CD4-positive, alpha-beta T cell treated with Interleukin-4 for 4 hours (primary cell): ENCODE measurements at regions not wholly inside any gene's neighbourhood (a gene's known extent, or its start where the extent isn't known, plus 50 kb on each side); places are given as distances from the start of the nearest gene placed in this dataset.

Experiments
- DNase-seq: peaks from one replicate; pipeline ENCODE4 v3.0.0-alpha.2; 2020

- DNase-seq, result no peak
Measured at GRCh38 chr20:56841346-56841908, 212.3 kb downstream of the TFAP2C start.

- DNase-seq, result no peak
Measured at GRCh38 chr20:56842056-56842455, 212.9 kb downstream of the TFAP2C start.

GRCh38 chr20:56843386-56843785 is 214.3 kb downstream of the TFAP2C start:
- no peak for DNase-seq

GRCh38 chr20:56843817-56844216 is 214.7 kb downstream of the TFAP2C start:
- DNase-seq, result no peak

DNA sequence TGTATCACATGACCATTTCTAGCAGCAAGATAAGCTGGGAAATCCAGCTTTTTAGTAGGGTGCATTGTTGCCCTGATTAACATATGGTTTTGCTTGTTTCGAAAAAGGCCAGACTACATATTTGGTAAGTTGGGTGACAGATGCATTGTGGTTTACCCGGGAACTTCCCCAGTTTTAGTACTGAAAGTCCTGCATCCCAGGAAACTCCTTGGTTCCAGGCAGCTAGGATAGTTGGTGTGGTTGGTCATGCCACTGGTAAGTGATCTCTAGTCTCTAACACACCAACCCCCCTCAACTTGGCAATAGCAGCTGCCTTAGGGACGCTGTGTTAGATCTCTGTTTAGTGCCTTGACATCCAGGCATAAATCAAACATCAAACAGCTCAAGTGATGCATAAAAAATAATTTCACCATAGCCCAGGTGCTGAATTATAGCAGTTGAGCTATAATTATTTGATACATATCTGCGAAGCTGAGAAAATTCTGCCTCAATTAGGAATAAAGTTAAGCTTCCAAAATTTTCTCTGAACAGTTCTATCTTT is 216.5 kb downstream of the TFAP2C start:
- DNase-seq, result no peak

DNA sequence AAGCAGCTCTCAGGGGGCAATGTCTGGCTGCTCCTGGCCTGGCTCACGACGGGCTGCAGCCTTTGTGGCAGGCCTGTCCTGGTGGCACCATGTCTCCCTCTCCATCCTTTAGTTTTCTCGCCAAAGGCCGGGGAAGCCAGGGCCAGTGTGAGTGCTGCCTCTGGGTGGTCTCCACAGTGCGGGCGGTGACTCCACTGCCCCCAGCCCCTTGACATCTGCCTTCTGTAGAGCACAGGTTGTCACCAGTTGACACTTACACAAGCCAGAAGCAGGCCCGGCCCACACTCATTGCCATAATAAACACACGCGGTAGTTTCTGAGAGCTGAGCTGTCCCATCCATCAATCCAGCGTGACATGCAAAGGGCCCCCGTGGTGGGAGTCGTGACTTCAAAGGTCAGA is 219.5 kb downstream of the TFAP2C start:
- no peak for DNase-seq

DNA sequence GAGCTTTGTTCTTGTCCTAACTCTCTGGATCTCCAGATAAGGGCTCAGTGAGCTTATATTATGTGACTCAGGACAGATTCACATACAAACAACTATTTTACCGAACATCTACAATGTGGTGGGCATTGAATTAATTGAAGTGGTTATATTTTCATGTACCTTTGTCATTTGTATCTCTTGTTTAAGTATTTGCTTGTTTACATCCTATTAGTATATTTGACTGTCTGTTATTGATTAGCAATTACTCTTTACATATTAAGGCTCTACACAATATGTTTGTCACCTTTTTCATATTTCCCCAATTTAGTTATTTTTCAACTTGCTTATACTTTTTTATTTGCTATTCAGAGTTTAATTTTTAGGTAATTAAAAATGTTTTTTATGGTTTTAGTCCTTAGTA is 222.4 kb downstream of the TFAP2C start:
- DNase-seq, result no peak

DNA sequence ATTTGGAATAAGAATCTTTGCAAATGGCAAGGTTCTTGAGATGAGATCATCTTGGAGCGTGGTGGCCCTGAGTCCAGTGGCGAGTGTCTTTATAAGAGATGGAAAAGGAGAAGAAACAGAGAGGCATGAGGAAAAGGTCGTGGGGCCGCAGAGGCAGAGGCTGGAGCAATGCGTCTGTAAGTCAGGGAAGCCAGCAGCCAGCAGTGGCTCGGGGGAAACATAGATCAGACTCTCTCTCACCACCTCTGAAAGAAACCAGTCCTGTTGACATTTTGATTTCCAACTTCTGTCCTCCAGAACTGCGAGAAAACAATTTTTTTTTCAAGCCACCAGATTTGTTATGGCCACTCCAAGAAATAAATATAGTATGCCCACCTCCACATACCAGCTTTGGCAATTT is 226.6 kb downstream of the TFAP2C start:
- no peak for DNase-seq

DNA sequence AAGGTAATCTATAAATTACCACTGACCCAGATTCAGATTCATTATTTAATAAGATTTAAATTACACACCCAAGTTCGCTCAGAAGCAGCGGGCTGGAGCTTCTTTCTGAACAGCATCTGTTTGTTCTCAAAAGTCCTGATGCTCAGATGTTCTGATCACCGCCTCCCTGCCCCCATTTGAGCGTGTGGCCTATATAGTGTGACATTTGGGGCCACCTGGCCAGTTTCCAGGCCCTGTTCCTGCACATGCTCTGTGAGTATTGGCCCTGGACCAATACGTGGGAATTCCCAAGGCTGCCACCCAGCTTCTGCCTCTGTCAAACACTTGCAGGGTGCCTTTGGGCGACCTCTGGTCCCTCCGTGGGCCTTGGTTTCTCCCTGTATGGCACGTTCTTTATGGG is 228.8 kb downstream of the TFAP2C start:
- DNase-seq, result no peak

DNA sequence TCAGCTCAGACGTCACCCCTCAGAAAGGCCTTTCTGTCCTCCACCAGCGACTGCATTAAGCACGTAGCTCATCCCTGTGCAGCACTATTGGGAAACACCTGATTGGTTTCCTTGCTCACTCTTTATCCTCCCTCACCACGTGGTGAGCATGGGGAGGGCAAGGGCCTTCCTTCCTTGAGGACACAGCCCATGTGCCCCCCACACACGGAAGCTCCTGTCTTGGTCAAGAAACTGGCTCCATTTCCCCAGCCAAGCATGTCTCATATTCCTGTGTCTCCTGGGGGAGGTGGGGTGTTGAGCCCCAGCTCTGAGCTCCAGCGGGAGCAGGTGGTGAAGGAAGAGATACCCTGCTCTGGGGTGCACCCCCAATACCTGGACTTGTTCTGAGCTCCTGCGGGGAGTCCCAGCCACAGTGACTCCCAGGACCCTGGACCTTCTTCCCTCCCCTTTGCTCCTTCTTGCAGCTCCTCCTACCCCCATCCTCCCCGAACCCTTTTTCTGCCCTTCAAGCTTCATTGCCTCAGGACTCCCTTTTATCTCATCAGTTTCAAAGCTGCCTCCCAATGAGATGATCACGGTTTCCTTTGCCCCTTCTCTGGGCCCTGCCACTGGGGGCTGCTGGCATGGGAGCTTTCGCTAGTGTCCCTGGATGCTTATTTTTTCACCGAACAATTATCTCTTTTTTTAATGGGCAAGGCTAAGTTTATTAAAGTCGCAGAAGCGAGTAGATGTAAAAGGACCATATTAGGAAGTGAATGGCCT is 230.1 kb downstream of the TFAP2C start:
- no peak for DNase-seq

- no peak for DNase-seq
Measured at GRCh38 chr20:56859801-56860261, 230.7 kb downstream of the TFAP2C start.

GRCh38 chr20:56860413-56860812 is 231.3 kb downstream of the TFAP2C start:
- no peak for DNase-seq

- no peak for DNase-seq
Measured at GRCh38 chr20:56861590-56861989, 232.5 kb downstream of the TFAP2C start.

DNA sequence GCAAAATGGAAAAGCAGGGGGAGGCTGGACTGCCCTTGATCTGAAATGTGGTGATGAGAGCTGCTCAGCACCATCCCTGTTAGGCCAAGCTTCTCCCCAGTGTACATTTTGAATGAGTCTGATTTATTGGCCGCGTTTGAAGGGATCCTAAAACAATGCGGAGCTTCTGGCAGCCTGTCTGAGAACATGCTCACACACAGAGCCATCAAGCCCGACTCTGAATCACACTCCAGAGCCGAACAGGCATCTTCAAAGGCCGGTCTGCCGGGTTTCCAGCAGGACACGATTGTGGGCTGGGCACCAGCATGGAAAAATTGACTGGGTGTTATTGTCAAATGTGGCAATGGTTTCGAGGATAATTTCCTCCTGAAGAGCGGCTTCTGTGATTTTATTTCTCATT is 235.9 kb downstream of the TFAP2C start:
- DNase-seq, result no peak

- DNase-seq, result no peak
Measured at GRCh38 chr20:56867128-56867527, 238.0 kb downstream of the TFAP2C start.

- DNase-seq, result no peak
Measured at GRCh38 chr20:56868746-56869145, 239.6 kb downstream of the TFAP2C start.

DNA sequence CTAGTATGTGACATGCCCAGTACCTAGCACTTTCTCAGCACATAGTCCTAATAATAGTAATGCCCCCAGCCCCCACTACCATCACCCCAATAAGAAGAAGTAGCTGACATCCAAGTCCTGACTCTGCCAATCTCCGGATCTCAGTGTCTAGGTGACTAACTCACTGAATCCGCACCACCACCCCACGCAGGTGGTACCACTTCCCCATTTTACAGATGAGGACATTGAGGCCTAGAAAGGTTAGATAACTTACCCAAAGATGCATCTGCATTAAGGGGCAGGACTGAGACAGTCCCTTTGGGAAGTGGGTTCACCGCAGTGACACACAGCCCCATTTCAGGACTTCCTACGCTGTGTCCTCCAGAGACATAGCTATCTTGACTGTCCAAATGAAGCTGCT is 241.2 kb downstream of the TFAP2C start:
- DNase-seq, result no peak

DNA sequence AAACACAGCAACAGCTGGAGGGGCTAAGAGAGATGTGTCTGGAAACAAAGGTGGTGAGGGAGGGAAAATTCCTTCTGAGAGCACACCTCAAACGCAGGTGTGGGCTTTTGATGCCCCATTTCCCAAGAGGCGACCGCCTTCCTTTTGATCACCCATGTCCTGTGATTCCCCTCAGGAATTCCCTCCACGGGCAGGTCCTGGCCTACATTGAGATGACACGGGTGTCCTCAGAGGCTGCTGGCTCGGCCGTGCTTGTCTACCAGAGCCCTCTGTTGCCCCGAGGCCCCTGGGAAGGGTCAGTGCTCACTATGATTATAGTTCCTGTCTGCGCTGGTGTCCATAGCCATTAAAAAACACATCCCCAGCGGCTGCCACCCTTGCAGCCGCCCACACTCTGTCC is 242.6 kb downstream of the TFAP2C start:
- no peak for DNase-seq

DNA sequence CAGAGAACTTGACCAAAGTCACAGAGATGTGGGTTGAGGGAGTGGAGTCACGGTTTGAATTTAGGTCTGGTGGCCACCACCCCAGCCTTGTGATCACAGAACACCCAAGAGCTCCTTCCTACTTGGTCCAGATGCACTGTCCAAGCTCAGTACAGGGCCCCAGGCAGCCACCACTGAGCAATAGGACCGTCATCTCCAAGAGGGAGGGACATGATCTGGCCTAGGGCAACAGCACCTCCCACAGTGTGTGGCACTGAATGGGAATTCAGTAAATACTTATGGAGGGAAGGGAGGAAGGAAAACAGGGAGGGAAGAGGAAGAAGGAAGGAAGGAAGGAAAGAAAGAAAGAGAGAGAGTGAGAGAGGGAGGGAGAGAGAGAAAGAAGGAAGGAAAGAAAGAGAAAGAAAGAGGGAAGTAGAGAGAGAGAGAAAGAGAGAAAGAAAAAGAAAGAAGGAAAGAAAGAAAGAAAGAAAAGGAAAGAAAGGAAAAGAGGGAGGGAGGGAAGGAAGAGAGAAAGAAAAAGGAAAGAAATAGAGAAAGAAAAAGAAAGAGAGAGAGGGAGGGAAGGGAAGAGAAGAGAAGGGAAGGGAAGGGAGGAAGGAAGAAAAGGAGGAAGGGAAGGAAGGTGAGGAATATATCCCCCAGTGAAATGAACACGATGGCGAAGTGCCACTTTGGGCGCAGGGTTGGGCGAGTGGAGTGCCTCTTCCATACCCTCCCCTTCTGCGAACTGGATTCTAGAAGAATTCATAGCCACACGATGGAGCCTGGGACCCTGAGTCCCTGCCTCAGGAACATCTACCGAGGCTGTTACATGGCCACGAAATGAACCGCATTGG is 243.7 kb downstream of the TFAP2C start:
- DNase-seq, result no peak

- no peak for DNase-seq
Measured at GRCh38 chr20:56873836-56874235, 244.7 kb downstream of the TFAP2C start.

DNA sequence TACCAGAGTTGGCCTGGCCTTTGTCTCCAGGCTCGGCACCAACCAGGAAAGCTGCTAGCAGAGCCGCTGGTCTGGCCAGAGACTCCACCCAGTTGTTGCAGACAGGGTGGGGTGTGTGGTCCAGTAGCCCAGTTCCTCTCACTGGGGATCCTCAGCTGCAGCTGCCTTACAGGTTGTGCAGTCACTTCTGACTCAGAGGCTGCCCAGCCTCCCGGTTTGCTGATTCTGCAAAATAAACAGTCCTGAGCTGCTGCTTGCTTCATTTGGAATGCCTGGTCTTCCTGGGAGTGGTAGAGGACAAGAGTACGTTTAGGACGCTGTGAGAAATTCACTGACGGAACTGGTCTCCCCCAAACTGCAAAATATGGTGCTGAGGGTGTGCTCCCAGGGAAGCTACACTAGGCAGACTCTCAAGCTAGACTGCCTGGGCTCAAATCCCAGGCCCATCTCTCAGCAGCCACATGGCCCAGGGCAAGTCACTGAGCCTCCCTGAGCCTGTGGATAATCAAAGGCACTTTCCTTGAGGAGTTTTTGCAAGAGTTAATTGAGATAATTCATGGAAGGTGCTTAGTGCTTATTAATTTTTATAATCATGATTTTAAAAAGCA is 246.1 kb downstream of the TFAP2C start:
- DNase-seq, result no peak

DNA sequence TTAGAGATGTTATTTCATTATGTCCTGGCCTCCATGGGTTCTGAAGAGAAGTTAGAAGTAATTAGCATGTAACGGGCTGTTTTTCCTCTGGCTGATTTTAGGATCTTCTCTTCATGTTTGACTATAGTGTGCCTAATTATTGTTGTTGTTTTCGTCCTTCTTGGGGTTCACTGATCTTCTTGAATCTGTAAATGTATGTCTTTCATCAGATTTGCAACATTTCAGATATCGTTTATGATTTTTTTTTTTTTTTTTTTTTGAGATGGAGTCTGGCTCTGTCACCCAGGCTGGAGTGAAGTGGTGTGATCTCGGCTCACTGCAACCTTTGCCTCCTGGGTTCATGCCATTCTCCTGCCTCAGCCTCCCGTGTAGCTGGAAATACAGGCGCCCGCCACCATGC is 246.7 kb downstream of the TFAP2C start:
- no peak for DNase-seq

DNA sequence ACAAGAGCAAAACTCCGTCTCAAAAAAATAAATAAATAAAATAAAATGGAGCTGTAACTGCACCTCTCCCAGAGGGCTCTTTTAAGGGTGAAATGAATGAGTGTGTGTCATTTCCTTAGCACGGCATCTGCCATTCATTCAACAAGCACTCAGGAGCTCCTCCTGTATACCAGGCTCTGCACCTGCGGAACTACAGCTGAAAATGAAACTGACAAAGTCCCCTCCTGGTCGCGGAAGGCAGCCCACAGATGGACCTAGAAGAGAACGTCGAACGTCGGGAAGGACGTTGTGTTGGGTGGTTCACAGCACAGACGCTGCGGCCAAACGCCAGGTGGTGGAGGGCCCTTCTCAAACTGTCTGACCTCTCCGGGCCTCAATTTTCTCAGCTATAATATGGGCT is 256.4 kb downstream of the TFAP2C start:
- DNase-seq, result no peak
